H1 (cell line): ENCODE measurements at regions not wholly inside any gene's neighbourhood (a gene's known extent, or its start where the extent isn't known, plus 50 kb on each side); places are given as distances from the start of the nearest gene placed in this dataset.
A peak's percentile ranks its signal among the peaks of the same experiment; 100 is the strongest.

ENCODE experiments used
- CTCF ChIA-PET: fragments of 300-600 bp; sonication (Branson Sonifier 250); formaldehyde crosslinking; loops from one replicate; lab custom pipeline; 2021; ENCODE audit not compliant: partially characterized antibody; lab: Charles Lee
- POLR2A ChIA-PET: fragments of 300-600 bp; sonication (Branson Sonifier 250); formaldehyde crosslinking; loops from one replicate; lab custom pipeline; 2021; ENCODE audit warnings: inconsistent platforms; ENCODE audit not compliant: partially characterized antibody; lab: Charles Lee
- DNase-seq, 2 experiments: peaks; one replicate each; pipeline versions ENCODE4 v3.0.0 to v3.0.0-alpha.2; 2010 to 2022; ENCODE audit warnings: low spot score in 2 of 2, low read depth in 1 of 2, mixed read lengths in 1 of 2
- FAIRE-seq: peaks from 2 replicates; lab custom pipeline; 2011; peaks lifted over from hg19 to GRCh38; lab: Jason Lieb, UNC
- H2AFZ ChIP-seq: 2 replicates; pipeline ENCODE4 v1.8.1; 2012; ENCODE audit warnings: low read length, inconsistent platforms
- H2AK5ac ChIP-seq: 2 replicates; pipeline ENCODE4 v1.6.1; 2013; ENCODE audit warnings: low read depth, low read length
- H2BK120ac ChIP-seq: replicated peaks from 2 replicates; pipeline ENCODE3; 2013; ENCODE audit warnings: low read depth, low read length, inconsistent platforms
- H2BK12ac ChIP-seq: 2 replicates; pipeline ENCODE4 v1.6.1; 2013; ENCODE audit warnings: low read depth, low read length
- H2BK15ac ChIP-seq: 2 replicates; pipeline ENCODE4 v1.6.1; 2013; ENCODE audit warnings: low read length
- H2BK20ac ChIP-seq: 2 replicates; pipeline ENCODE4 v1.6.1; 2013; ENCODE audit warnings: low read length
- H2BK5ac ChIP-seq: 2 replicates; pipeline ENCODE4 v1.6.1; 2013; ENCODE audit warnings: low read depth, low read length
- H3K14ac ChIP-seq: 2 replicates; pipeline ENCODE4 v1.6.1; 2013; ENCODE audit warnings: inconsistent platforms; ENCODE audit not compliant: insufficient read length
- H3K18ac ChIP-seq: 2 replicates; pipeline ENCODE4 v1.6.1; 2013; ENCODE audit warnings: low read length; ENCODE audit errors: extremely low read depth
- H3K23ac ChIP-seq: 2 replicates; pipeline ENCODE4 v1.6.1; 2013; ENCODE audit warnings: inconsistent platforms; ENCODE audit not compliant: insufficient read length
- H3K23me2 ChIP-seq: 2 replicates; pipeline ENCODE4 v1.6.1; 2013; ENCODE audit warnings: low read depth, low read length
- H3K27ac ChIP-seq: 2 replicates; pipeline ENCODE4 v1.6.1; 2011; ENCODE audit warnings: low read depth, low read length, inconsistent platforms
- H3K27me3 ChIP-seq, 4 experiments: replicated peaks in 1 of 4; 1 replicate in 1 of 4; 2 replicates in 3 of 4; pipeline versions ENCODE4 v1.6.1 to v1.8.1; 2011 to 2013; ENCODE audit warnings: low read length in 3 of 4, mild to moderate bottlenecking in 3 of 4, inconsistent platforms in 2 of 4, mixed read lengths in 2 of 4, moderate library complexity in 1 of 4; ENCODE audit not compliant: control insufficient read depth in 3 of 4, insufficient read depth in 3 of 4; ENCODE audit errors: extremely low read depth in 1 of 4
- H3K36me3 ChIP-seq, 4 experiments: 2 replicates each; pipeline versions ENCODE4 v1.6.1 to v1.8.1; 2011 to 2013; ENCODE audit warnings: mild to moderate bottlenecking in 4 of 4, low read length in 3 of 4, moderate library complexity in 2 of 4, control low read depth in 1 of 4, inconsistent platforms in 1 of 4; ENCODE audit not compliant: insufficient read depth in 4 of 4, control insufficient read depth in 2 of 4
- H3K4ac ChIP-seq: replicated peaks from 2 replicates; pipeline ENCODE3; 2013; ENCODE audit warnings: low read length, low read depth, mixed read lengths, inconsistent platforms; ENCODE audit not compliant: insufficient read length
- H3K4me1 ChIP-seq, 4 experiments: replicated peaks in 1 of 4; 1 replicate in 1 of 4; 2 replicates in 3 of 4; pipeline versions ENCODE4 v1.6.1 to v1.8.1; 2011 to 2013; ENCODE audit warnings: low read length in 3 of 4, inconsistent platforms in 2 of 4, mixed read lengths in 1 of 4; ENCODE audit not compliant: insufficient read depth in 4 of 4, control insufficient read depth in 3 of 4
- H3K4me2 ChIP-seq, 2 experiments: 2 replicates each; pipeline versions ENCODE4 v1.6.1 to v1.8.1; 2011 to 2013; ENCODE audit warnings: low read depth in 2 of 2, low read length in 2 of 2, control low read depth in 1 of 2, inconsistent platforms in 1 of 2, mild to moderate bottlenecking in 1 of 2; ENCODE audit not compliant: insufficient read depth in 1 of 2
- H3K4me3 ChIP-seq, 4 experiments: fragments of 200-600, 300-600 bp in 1 of 4; sonication (generic), shearing (Covaris generic), sonication (Bioruptor Twin) in 1 of 4; 2 replicates each; pipeline versions ENCODE4 v1.5.1 to v1.8.1; 2011 to 2016; ENCODE audit warnings: low read length in 4 of 4, low read depth in 3 of 4, control low read depth in 2 of 4, inconsistent platforms in 2 of 4, mild to moderate bottlenecking in 2 of 4, mixed read lengths in 1 of 4, moderate library complexity in 1 of 4; ENCODE audit not compliant: insufficient read depth in 2 of 4; ENCODE audit errors: extremely low read depth in 1 of 4
- H3K56ac ChIP-seq: replicated peaks from 2 replicates; pipeline ENCODE3; 2013; ENCODE audit warnings: low read depth, mild to moderate bottlenecking, mixed read lengths, low read length, inconsistent platforms; ENCODE audit not compliant: insufficient read length
- H3K79me1 ChIP-seq: 2 replicates; pipeline ENCODE4 v1.6.1; 2013; ENCODE audit warnings: low read depth, low read length, control low read depth
- H3K79me2 ChIP-seq, 2 experiments: 2 replicates each; pipeline versions ENCODE4 v1.6.1 to v1.8.1; 2012 to 2013; ENCODE audit warnings: low read length in 2 of 2, mild to moderate bottlenecking in 2 of 2, inconsistent platforms in 1 of 2; ENCODE audit not compliant: insufficient read depth in 2 of 2, control insufficient read depth in 1 of 2
- H3K9ac ChIP-seq, 4 experiments: replicated peaks in 1 of 4; 1 replicate in 1 of 4; 2 replicates in 3 of 4; pipeline versions ENCODE4 v1.6.1 to v1.8.1; 2011 to 2013; ENCODE audit warnings: low read depth in 3 of 4, low read length in 3 of 4, control low read depth in 2 of 4, mild to moderate bottlenecking in 2 of 4, moderate library complexity in 2 of 4, inconsistent platforms in 1 of 4; ENCODE audit errors: extremely low read depth in 1 of 4
- H3K9me3 ChIP-seq, 2 experiments: 2 replicates each; pipeline versions ENCODE4 v1.6.1 to v1.8.1; 2012 to 2013; ENCODE audit warnings: mild to moderate bottlenecking in 2 of 2, moderate library complexity in 2 of 2, control low read depth in 1 of 2, inconsistent platforms in 1 of 2, low read depth in 1 of 2, low read length in 1 of 2, mixed read lengths in 1 of 2; ENCODE audit not compliant: insufficient read depth in 2 of 2
- H4K20me1 ChIP-seq, 2 experiments: replicated peaks in 1 of 2; 2 replicates each; pipeline versions ENCODE3 to v1.8.1; 2011 to 2013; ENCODE audit warnings: inconsistent platforms in 2 of 2, low read length in 2 of 2, mild to moderate bottlenecking in 1 of 2; ENCODE audit not compliant: insufficient read depth in 2 of 2, control insufficient read depth in 1 of 2
- H4K5ac ChIP-seq: 2 replicates; pipeline ENCODE4 v1.6.1; 2013; ENCODE audit warnings: low read length, low read depth, mixed read lengths, inconsistent platforms; ENCODE audit not compliant: insufficient read length
- H4K8ac ChIP-seq: 2 replicates; pipeline ENCODE4 v1.8.0; 2013; ENCODE audit warnings: mild to moderate bottlenecking, moderate library complexity, low read length, inconsistent platforms; ENCODE audit not compliant: insufficient read depth; ENCODE audit errors: extremely low read depth
- H4K91ac ChIP-seq: replicated peaks from 2 replicates; pipeline ENCODE3; 2013; ENCODE audit warnings: low read length, mixed read lengths, inconsistent platforms; ENCODE audit not compliant: insufficient read length
- ATF2 ChIP-seq: IDR thresholded peaks from 2 replicates; pipeline ENCODE4 v1.6.1; 2012; ENCODE audit warnings: low read length, inconsistent platforms
- EZH2 ChIP-seq: fragments of 200-600 bp; sonication (generic); IDR thresholded peaks from 2 replicates; pipeline ENCODE4 v1.7.1; 2012; ENCODE audit warnings: low read depth, mild to moderate bottlenecking, moderate library complexity, low read length, inconsistent platforms; ENCODE audit not compliant: severe bottlenecking
- JUN ChIP-seq: IDR thresholded peaks from 2 replicates; pipeline ENCODE4 v1.6.1; 2011; ENCODE audit warnings: low read depth, mild to moderate bottlenecking, improper control_type of control experiment, low read length
- NANOG ChIP-seq: IDR thresholded peaks from 2 replicates; pipeline ENCODE4 v1.6.1; 2011; ENCODE audit warnings: low read length, low read depth, mild to moderate bottlenecking, inconsistent platforms; ENCODE audit not compliant: insufficient read depth, poor library complexity, severe bottlenecking
- RBBP5 ChIP-seq: IDR thresholded peaks from 2 replicates; pipeline ENCODE4 v1.7.1; 2012; ENCODE audit warnings: low read depth, mild to moderate bottlenecking, inconsistent platforms, low read length, moderate library complexity, borderline replicate concordance
- WGBS, 2 experiments: shearing (Covaris generic) in 1 of 2; methylation state at CpG; one replicate each; pipeline versions ENCODE4 v1.1.6 to v1.1.7; 2013 to 2015; ENCODE audit warnings: low lambda C conversion rate in 2 of 2, mixed read lengths in 2 of 2, inconsistent platforms in 1 of 2, low coverage in 1 of 2, missing lambda C conversion rate in 1 of 2; ENCODE audit not compliant: insufficient replicate concordance in 2 of 2, insufficient coverage in 1 of 2, insufficient read length in 1 of 2; ENCODE audit errors: extremely low coverage in 1 of 2, missing lambda C conversion rate in 1 of 2; 5-methylcytosine and 5-hydroxymethylcytosine counted together

GRCh38 chr5:26388976-26389375, 649.4 kb downstream of the CDH9 start:
- H4K5ac ChIP-seq = no peak overlapping the region
- no peak overlapping the region for H3K18ac ChIP-seq
- H3K4me2 ChIP-seq = no peak overlapping the region
- no peak for DNase-seq
- 0% methylated on average over 1 of the region's 1 CpG; no CpG with 5 or more reads in 1 of the 2 experiments for WGBS, 2 experiments
- no peak overlapping the region for H4K8ac ChIP-seq
- no peak overlapping the region for H2BK5ac ChIP-seq
- no peaks in the 10 kb centered on the region for H3K36me3 ChIP-seq
- no peaks in the 10 kb centered on the region; a peak in 1 of 7 replicates for H3K4me1 ChIP-seq
- H3K79me1 ChIP-seq = no peaks in the 10 kb centered on the region
- no peak overlapping the region for H2AK5ac ChIP-seq
- no peak overlapping the region for H3K4ac ChIP-seq
- no peak overlapping the region for H3K9ac ChIP-seq
- no peaks in the 10 kb centered on the region for H3K27me3 ChIP-seq
- H3K79me2 ChIP-seq = no peaks in the 10 kb centered on the region
- H3K23me2 ChIP-seq = no peaks in the 10 kb centered on the region
- no peaks in the 10 kb centered on the region for H4K20me1 ChIP-seq
- no peak overlapping the region for H3K56ac ChIP-seq
- no peak overlapping the region for H3K27ac ChIP-seq
- CTCF ChIA-PET = interaction anchor here (0.6 to 0.9 kb wide), 2 partner anchors 33 to 312 kb away, joined by 3 read pairs; no protein-coding TSS in a partner anchor
- POLR2A ChIA-PET = no interaction called here
- FAIRE-seq = no peak
- H3K9me3 ChIP-seq = no peaks in the 10 kb centered on the region
- no peak overlapping the region for H2BK120ac ChIP-seq
- H2BK12ac ChIP-seq = no peak overlapping the region
- H2BK20ac ChIP-seq = no peak overlapping the region
- peak overlapping the region; percentile 64; the same call in 1 of the 2 replicates for H2AFZ ChIP-seq
- H4K91ac ChIP-seq = no peak overlapping the region
- H3K14ac ChIP-seq = no peak overlapping the region
- H3K4me3 ChIP-seq = no peak overlapping the region
- H3K23ac ChIP-seq = no peak overlapping the region
- TF ChIP-seq ATF2 = no peak
- TF ChIP-seq EZH2 = no peak
- TF ChIP-seq RBBP5 = no peak
- TF ChIP-seq NANOG = no peak
- TF ChIP-seq JUN = no peak
- no peak overlapping the region for H2BK15ac ChIP-seq
